ENCODE measurements at regions not wholly inside any gene's neighbourhood (a gene's known extent, or its start where the extent isn't known, plus 50 kb on each side); places are given as distances from the start of the nearest gene placed in this dataset.

GRCh38 chr3:30354972-30355371 is 251.4 kb upstream of the TGFBR2 start:
- no peak overlapping the region for H3K9ac ChIP-seq (ENCODE audit: low read depth, low read length)

GRCh38 chr3:30355622-30356021 is 250.8 kb upstream of the TGFBR2 start:
- no peak overlapping the region for H3K27ac ChIP-seq (ENCODE audit: low read length)
- H3K36me3 ChIP-seq (ENCODE audit: insufficient read depth, low read depth, low read length) = no peaks in the 10 kb centered on the region
- no peaks in the 10 kb centered on the region for H3K9me3 ChIP-seq (ENCODE audit: insufficient read depth, low read depth, low read length)
- H3K4me1 ChIP-seq (ENCODE audit: insufficient read depth, low read length) = peaks cover 3% of the 10 kb centered on the region; the same call in 1 of the 2 replicates
- no peak overlapping the region for H3K4me3 ChIP-seq (ENCODE audit: low read length)
- H3K9ac ChIP-seq (ENCODE audit: low read depth, low read length) = no peak overlapping the region
- H3K27me3 ChIP-seq (ENCODE audit: insufficient read depth, low read length) = no peaks in the 10 kb centered on the region

More at GRCh38 chr3:30354972-30355371, 251.4 kb upstream of the TGFBR2 start:
- H3K4me1 ChIP-seq (ENCODE audit: insufficient read depth, low read length) = peaks cover 3% of the 10 kb centered on the region; the same call in 1 of the 2 replicates
- no peaks in the 10 kb centered on the region for H3K27me3 ChIP-seq (ENCODE audit: insufficient read depth, low read length)
- H3K4me3 ChIP-seq (ENCODE audit: low read length) = no peak overlapping the region
- no peaks in the 10 kb centered on the region for H3K36me3 ChIP-seq (ENCODE audit: insufficient read depth, low read depth, low read length)
- no peak overlapping the region for H3K27ac ChIP-seq (ENCODE audit: low read length)
- no peaks in the 10 kb centered on the region for H3K9me3 ChIP-seq (ENCODE audit: insufficient read depth, low read depth, low read length)

DNA sequence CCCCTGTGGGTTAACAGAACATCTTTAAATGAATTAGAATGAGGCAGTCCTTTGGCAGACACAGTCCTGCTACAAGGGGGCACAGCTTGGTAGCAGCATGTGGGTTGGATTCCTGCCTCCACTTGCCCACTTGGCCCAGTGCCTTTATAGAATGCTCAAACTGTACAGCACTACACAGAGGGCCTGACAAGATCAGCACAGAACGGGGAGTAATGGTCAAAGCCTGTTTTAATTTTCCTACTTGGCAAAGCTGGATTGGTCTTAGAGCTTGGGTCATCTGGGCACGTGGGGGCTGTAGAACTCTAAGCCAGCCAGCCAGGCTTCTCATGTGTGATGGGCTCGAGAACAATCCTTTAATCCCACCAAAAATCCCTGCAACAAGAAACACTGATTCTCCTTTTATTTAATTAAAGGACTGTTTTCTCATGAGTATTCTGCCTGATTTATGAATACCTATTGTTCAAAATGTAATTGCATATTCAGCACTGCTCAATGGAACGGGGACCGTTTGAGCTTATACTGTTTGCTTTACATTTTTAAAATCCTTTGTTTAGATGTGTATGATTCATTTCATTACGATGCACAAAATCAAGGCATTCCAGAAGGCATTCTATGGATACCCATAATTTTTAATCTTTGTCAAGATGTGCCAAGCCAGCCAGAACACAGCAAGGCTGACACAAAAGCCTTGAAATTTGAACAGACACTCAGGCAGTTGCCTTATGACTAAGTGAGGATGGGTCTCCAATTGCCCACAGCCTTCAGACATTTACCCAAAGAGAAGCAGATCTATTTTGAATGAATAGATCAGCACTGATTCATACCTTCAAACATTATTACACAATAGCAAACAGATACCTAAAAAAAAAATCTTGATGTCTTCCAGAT is 249.3 kb upstream of the TGFBR2 start:
- peaks cover 3% of the 10 kb centered on the region; the same call in 1 of the 2 replicates for H3K4me1 ChIP-seq (ENCODE audit: insufficient read depth, low read length)
- no peak overlapping the region for H3K4me3 ChIP-seq (ENCODE audit: low read length)
- H3K9ac ChIP-seq (ENCODE audit: low read depth, low read length) = no peak overlapping the region
- no peak overlapping the region for H3K27ac ChIP-seq (ENCODE audit: low read length)
- no peaks in the 10 kb centered on the region for H3K27me3 ChIP-seq (ENCODE audit: insufficient read depth, low read length)
- no peaks in the 10 kb centered on the region for H3K9me3 ChIP-seq (ENCODE audit: insufficient read depth, low read depth, low read length)
- H3K36me3 ChIP-seq (ENCODE audit: insufficient read depth, low read depth, low read length) = no peaks in the 10 kb centered on the region

DNA sequence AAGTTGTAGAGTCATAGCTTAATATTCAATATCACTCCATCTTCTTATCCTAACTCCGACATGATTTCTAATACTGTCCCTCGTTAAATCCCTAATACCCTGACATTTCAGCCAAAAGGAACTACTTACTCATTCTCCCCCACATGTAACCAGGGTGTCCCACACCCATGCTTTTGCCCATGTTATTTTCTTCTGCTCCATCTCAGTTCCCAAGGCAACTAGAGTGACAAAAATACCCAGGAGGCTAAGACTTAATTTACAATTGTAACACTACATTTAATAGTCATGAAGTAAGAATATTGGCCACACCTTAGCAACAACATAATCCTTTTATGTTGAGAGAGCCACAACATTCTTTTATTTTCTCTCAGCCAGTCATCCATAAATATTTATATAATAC is 248.5 kb upstream of the TGFBR2 start:
- H3K4me1 ChIP-seq (ENCODE audit: insufficient read depth, low read length) = peaks cover 3% of the 10 kb centered on the region; the same call in 1 of the 2 replicates
- no peaks in the 10 kb centered on the region for H3K36me3 ChIP-seq (ENCODE audit: insufficient read depth, low read depth, low read length)
- no peak overlapping the region for H3K9ac ChIP-seq (ENCODE audit: low read depth, low read length)
- H3K4me3 ChIP-seq (ENCODE audit: low read length) = no peak overlapping the region
- H3K27me3 ChIP-seq (ENCODE audit: insufficient read depth, low read length) = no peaks in the 10 kb centered on the region
- H3K9me3 ChIP-seq (ENCODE audit: insufficient read depth, low read depth, low read length) = no peaks in the 10 kb centered on the region
- no peak overlapping the region for H3K27ac ChIP-seq (ENCODE audit: low read length)

DNA sequence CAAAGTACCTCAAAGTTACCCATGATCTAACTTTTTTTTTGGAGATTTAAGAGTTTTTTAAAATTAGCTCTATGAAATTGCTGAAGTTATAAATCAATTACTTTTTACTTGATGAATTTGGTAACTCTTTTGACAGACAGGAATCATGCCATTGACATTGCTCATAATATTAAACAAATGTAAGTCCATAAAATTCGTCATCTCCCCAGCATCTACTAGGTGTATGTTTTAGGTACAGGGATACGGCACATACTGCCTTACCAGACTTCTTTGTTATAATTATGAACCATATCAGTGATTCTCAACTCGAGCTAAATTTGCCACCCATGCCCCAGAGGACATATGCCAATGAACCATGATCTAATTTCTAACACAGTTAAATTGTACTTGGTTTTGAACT is 247.5 kb upstream of the TGFBR2 start:
- Histone ChIP-seq H3K36me3 (ENCODE audit: insufficient read depth, low read depth, low read length) (no peaks in the 10 kb centered on the region), H3K4me3 (ENCODE audit: low read length) (no peak overlapping the region), H3K9me3 (ENCODE audit: insufficient read depth, low read depth, low read length) (no peaks in the 10 kb centered on the region), H3K27ac (ENCODE audit: low read length) (no peak overlapping the region), H3K9ac (ENCODE audit: low read depth, low read length) (no peak overlapping the region), H3K27me3 (ENCODE audit: insufficient read depth, low read length) (no peaks in the 10 kb centered on the region), H3K4me1 (ENCODE audit: insufficient read depth, low read length) (peaks cover 3% of the 10 kb centered on the region; the same call in 1 of the 2 replicates)

- Histone ChIP-seq H3K4me1 (ENCODE audit: insufficient read depth, low read length) (peaks cover 6% of the 10 kb centered on the region; the same call in 1 of the 2 replicates), H3K36me3 (ENCODE audit: insufficient read depth, low read depth, low read length) (no peaks in the 10 kb centered on the region), H3K9me3 (ENCODE audit: insufficient read depth, low read depth, low read length) (no peaks in the 10 kb centered on the region), H3K27ac (ENCODE audit: low read length) (no peak overlapping the region), H3K27me3 (ENCODE audit: insufficient read depth, low read length) (no peaks in the 10 kb centered on the region), H3K4me3 (ENCODE audit: low read length) (no peak overlapping the region), H3K9ac (ENCODE audit: low read depth, low read length) (no peak overlapping the region)
Measured at GRCh38 chr3:30368978-30369377, 237.4 kb upstream of the TGFBR2 start.

- H3K9ac ChIP-seq (ENCODE audit: low read depth, low read length) = no peak overlapping the region
- H3K36me3 ChIP-seq (ENCODE audit: insufficient read depth, low read depth, low read length) = no peaks in the 10 kb centered on the region
- no peaks in the 10 kb centered on the region for H3K9me3 ChIP-seq (ENCODE audit: insufficient read depth, low read depth, low read length)
- no peaks in the 10 kb centered on the region for H3K27me3 ChIP-seq (ENCODE audit: insufficient read depth, low read length)
- no peak overlapping the region for H3K27ac ChIP-seq (ENCODE audit: low read length)
- H3K4me3 ChIP-seq (ENCODE audit: low read length) = no peak overlapping the region
- H3K4me1 ChIP-seq (ENCODE audit: insufficient read depth, low read length) = peaks cover 6% of the 10 kb centered on the region; the same call in 1 of the 2 replicates
Measured at GRCh38 chr3:30370681-30371271, 235.6 kb upstream of the TGFBR2 start.

DNA sequence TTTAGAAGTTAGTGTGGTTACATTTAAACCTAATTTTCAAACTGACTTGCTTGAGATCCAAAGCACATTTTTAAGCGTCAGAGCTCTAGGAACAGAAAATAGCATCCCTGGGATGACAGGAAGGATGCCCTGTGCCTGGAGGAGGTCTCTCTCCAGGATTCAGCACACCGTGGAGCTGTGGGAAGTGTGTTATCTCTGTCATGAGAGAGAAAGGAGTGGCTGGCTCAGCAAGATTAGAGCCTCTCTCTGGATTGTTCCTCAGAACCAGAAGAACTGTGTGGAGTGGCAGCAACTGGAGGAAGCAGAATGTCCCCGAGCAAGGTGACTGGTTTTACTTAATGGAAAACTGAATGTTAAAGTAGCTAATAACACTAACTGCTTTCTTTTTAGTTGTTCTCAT is 233.6 kb upstream of the TGFBR2 start:
- H3K4me1 ChIP-seq (ENCODE audit: insufficient read depth, low read length) = peaks cover 6% of the 10 kb centered on the region; the same call in 1 of the 2 replicates
- no peaks in the 10 kb centered on the region for H3K27me3 ChIP-seq (ENCODE audit: insufficient read depth, low read length)
- H3K27ac ChIP-seq (ENCODE audit: low read length) = no peak overlapping the region
- H3K9ac ChIP-seq (ENCODE audit: low read depth, low read length) = no peak overlapping the region
- no peak overlapping the region for H3K4me3 ChIP-seq (ENCODE audit: low read length)
- H3K9me3 ChIP-seq (ENCODE audit: insufficient read depth, low read depth, low read length) = no peaks in the 10 kb centered on the region
- H3K36me3 ChIP-seq (ENCODE audit: insufficient read depth, low read depth, low read length) = no peaks in the 10 kb centered on the region

GRCh38 chr3:30384546-30385072 is 221.8 kb upstream of the TGFBR2 start:
- H3K9me3 ChIP-seq (ENCODE audit: insufficient read depth, low read depth, low read length) = no peaks in the 10 kb centered on the region
- no peaks in the 10 kb centered on the region for H3K36me3 ChIP-seq (ENCODE audit: insufficient read depth, low read depth, low read length)

GRCh38 chr3:30393079-30393478 is 213.3 kb upstream of the TGFBR2 start:
- Histone ChIP-seq H3K9me3 (ENCODE audit: insufficient read depth, low read depth, low read length) (no peaks in the 10 kb centered on the region), H3K27ac (ENCODE audit: low read length) (no peak overlapping the region), H3K4me1 (ENCODE audit: insufficient read depth, low read length) (no peaks in the 10 kb centered on the region), H3K4me3 (ENCODE audit: low read length) (no peak overlapping the region), H3K27me3 (ENCODE audit: insufficient read depth, low read length) (no peaks in the 10 kb centered on the region), H3K9ac (ENCODE audit: low read depth, low read length) (no peak overlapping the region), H3K36me3 (ENCODE audit: insufficient read depth, low read depth, low read length) (no peaks in the 10 kb centered on the region)

More at GRCh38 chr3:30384546-30385072, 221.8 kb upstream of the TGFBR2 start:
- H3K4me3 ChIP-seq (ENCODE audit: low read length) = no peak overlapping the region
- H3K27ac ChIP-seq (ENCODE audit: low read length) = no peak overlapping the region
- no peaks in the 10 kb centered on the region for H3K27me3 ChIP-seq (ENCODE audit: insufficient read depth, low read length)
- no peaks in the 10 kb centered on the region for H3K4me1 ChIP-seq (ENCODE audit: insufficient read depth, low read length)
- no peak overlapping the region for H3K9ac ChIP-seq (ENCODE audit: low read depth, low read length)

GRCh38 chr3:30397030-30397429 is 209.4 kb upstream of the TGFBR2 start:
- Histone ChIP-seq H3K4me1 (ENCODE audit: insufficient read depth, low read length) (peaks cover 2% of the 10 kb centered on the region; the same call in 1 of the 2 replicates), H3K9ac (ENCODE audit: low read depth, low read length) (no peak overlapping the region), H3K27me3 (ENCODE audit: insufficient read depth, low read length) (no peaks in the 10 kb centered on the region), H3K27ac (ENCODE audit: low read length) (no peak overlapping the region), H3K36me3 (ENCODE audit: insufficient read depth, low read depth, low read length) (no peaks in the 10 kb centered on the region), H3K4me3 (ENCODE audit: low read length) (no peak overlapping the region), H3K9me3 (ENCODE audit: insufficient read depth, low read depth, low read length) (no peaks in the 10 kb centered on the region)
